ENCODE measurements at regions not wholly inside any gene's neighbourhood (a gene's known extent, or its start where the extent isn't known, plus 50 kb on each side); places are given as distances from the start of the nearest gene placed in this dataset.
"Not testable (repeated sequence)": the region's sequence is repeated elsewhere in the genome, so short reads cannot be mapped to it uniquely, and the experiment has no call there.

GRCh38 chr2:215866606-215867005, 146.7 kb downstream of the MREG start:
- Histone ChIP-seq H3K27ac (ENCODE audit: low read depth, low read length) (no peak overlapping the region), H3K4me3 (ENCODE audit: low read depth in 1 of 5, low read length in 5 of 5) (no peak overlapping the region), H3K4me1 (ENCODE audit: control insufficient read depth in 5 of 5, insufficient read depth in 5 of 5, low read length in 5 of 5) (peaks cover 0 to 3% (median 0%) of the 10 kb centered on the region in 5 donors), H3K9ac (ENCODE audit: low read length in 5 of 5) (no peak overlapping the region), H3K9me3 (ENCODE audit: control insufficient read depth in 5 of 5, low read length in 5 of 5) (no peaks in the 10 kb centered on the region), H3K36me3 (ENCODE audit: control insufficient read depth in 5 of 5, insufficient read depth in 5 of 5, low read length in 5 of 5) (no peaks in the 10 kb centered on the region), H3K27me3 (ENCODE audit: control insufficient read depth in 5 of 5, insufficient read depth in 4 of 5, low read length in 5 of 5) (no peaks in the 10 kb centered on the region)

GRCh38 chr2:215863687-215864086, 149.7 kb downstream of the MREG start:
- Histone ChIP-seq H3K27me3 (ENCODE audit: control insufficient read depth in 5 of 5, insufficient read depth in 4 of 5, low read length in 5 of 5) (no peaks in the 10 kb centered on the region), H3K4me3 (ENCODE audit: low read depth in 1 of 5, low read length in 5 of 5) (no peak overlapping the region), H3K36me3 (ENCODE audit: control insufficient read depth in 5 of 5, insufficient read depth in 5 of 5, low read length in 5 of 5) (no peaks in the 10 kb centered on the region), H3K9ac (ENCODE audit: low read length in 5 of 5) (no peak overlapping the region), H3K4me1 (ENCODE audit: control insufficient read depth in 5 of 5, insufficient read depth in 5 of 5, low read length in 5 of 5) (peaks cover 0 to 3% (median 0%) of the 10 kb centered on the region in 5 donors), H3K9me3 (ENCODE audit: control insufficient read depth in 5 of 5, low read length in 5 of 5) (no peaks in the 10 kb centered on the region), H3K27ac (ENCODE audit: low read depth, low read length) (no peak overlapping the region)

DNA sequence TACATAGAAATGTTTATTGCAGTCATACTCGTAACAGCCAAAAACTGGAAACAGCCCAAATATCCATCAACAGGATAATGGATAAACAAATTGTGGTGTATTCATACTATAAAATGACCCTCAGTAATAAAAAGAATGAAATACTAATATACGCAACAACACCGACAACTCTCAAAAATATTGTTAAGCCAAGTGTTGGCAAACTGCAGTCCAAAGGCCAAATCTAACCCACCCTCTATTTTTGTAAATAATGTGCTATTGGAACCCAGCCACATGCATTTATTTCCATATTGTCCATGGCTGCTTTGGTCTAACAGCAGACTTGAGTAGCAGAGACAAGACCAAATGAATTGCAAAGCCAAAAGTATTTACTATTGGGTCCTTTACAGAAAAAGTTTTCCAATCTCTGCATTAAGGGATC, 151.0 kb downstream of the MREG start:
- no peak overlapping the region for H3K4me3 ChIP-seq (ENCODE audit: low read depth in 1 of 5, low read length in 5 of 5)
- peaks cover 0 to 2% (median 0%) of the 10 kb centered on the region in 5 donors for H3K4me1 ChIP-seq (ENCODE audit: control insufficient read depth in 5 of 5, insufficient read depth in 5 of 5, low read length in 5 of 5)
- no peaks in the 10 kb centered on the region for H3K9me3 ChIP-seq (ENCODE audit: control insufficient read depth in 5 of 5, low read length in 5 of 5)
- H3K27ac ChIP-seq (ENCODE audit: low read depth, low read length) = no peak overlapping the region
- no peak overlapping the region for H3K9ac ChIP-seq (ENCODE audit: low read length in 5 of 5)
- no peaks in the 10 kb centered on the region for H3K36me3 ChIP-seq (ENCODE audit: control insufficient read depth in 5 of 5, insufficient read depth in 5 of 5, low read length in 5 of 5)
- no peaks in the 10 kb centered on the region for H3K27me3 ChIP-seq (ENCODE audit: control insufficient read depth in 5 of 5, insufficient read depth in 4 of 5, low read length in 5 of 5)

GRCh38 chr2:215861607-215862350, 151.6 kb downstream of the MREG start:
- H3K27me3 ChIP-seq (ENCODE audit: control insufficient read depth in 5 of 5, insufficient read depth in 4 of 5, low read length in 5 of 5) = no peaks in the 10 kb centered on the region
- H3K27ac ChIP-seq (ENCODE audit: low read depth, low read length) = no peak overlapping the region
- H3K9me3 ChIP-seq (ENCODE audit: control insufficient read depth in 5 of 5, low read length in 5 of 5) = no peaks in the 10 kb centered on the region
- H3K36me3 ChIP-seq (ENCODE audit: control insufficient read depth in 5 of 5, insufficient read depth in 5 of 5, low read length in 5 of 5) = no peaks in the 10 kb centered on the region
- no peak overlapping the region for H3K9ac ChIP-seq (ENCODE audit: low read length in 5 of 5)
- no peaks in the 10 kb centered on the region for H3K4me1 ChIP-seq (ENCODE audit: control insufficient read depth in 5 of 5, insufficient read depth in 5 of 5, low read length in 5 of 5)
- no peak overlapping the region for H3K4me3 ChIP-seq (ENCODE audit: low read depth in 1 of 5, low read length in 5 of 5)

DNA sequence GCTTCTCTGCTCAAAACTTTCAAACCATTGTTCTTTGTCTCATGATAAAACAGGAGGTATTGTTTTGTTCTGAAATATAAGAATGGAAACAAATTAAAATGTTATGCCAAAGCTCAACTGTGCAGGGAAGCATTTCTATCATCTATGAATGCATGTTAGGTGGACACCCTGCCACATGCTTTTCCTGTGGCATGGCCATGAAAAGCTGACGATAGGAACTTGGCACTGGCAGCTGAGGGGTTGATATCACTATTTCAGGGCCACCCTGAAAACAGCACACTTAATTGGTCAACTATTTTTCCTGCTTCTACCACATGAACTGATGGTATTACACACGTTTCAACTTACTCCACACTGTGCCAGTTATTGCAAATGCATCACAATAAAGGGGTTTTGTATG, 157.3 kb downstream of the MREG start:
- no peak overlapping the region for H3K27ac ChIP-seq (ENCODE audit: low read depth, low read length)
- H3K36me3 ChIP-seq (ENCODE audit: control insufficient read depth in 5 of 5, insufficient read depth in 5 of 5, low read length in 5 of 5) = no peaks in the 10 kb centered on the region
- peaks cover 0 to 12% (median 0%) of the 10 kb centered on the region in 5 donors for H3K9me3 ChIP-seq (ENCODE audit: control insufficient read depth in 5 of 5, low read length in 5 of 5)
- H3K27me3 ChIP-seq (ENCODE audit: control insufficient read depth in 5 of 5, insufficient read depth in 4 of 5, low read length in 5 of 5) = no peaks in the 10 kb centered on the region
- H3K9ac ChIP-seq (ENCODE audit: low read length in 5 of 5) = no peak overlapping the region
- H3K4me3 ChIP-seq (ENCODE audit: low read depth in 1 of 5, low read length in 5 of 5) = no peak overlapping the region
- peaks cover 0 to 5% (median 0%) of the 10 kb centered on the region in 5 donors for H3K4me1 ChIP-seq (ENCODE audit: control insufficient read depth in 5 of 5, insufficient read depth in 5 of 5, low read length in 5 of 5)

GRCh38 chr2:215855308-215855707, 158.0 kb downstream of the MREG start:
- H3K4me1 ChIP-seq (ENCODE audit: control insufficient read depth in 5 of 5, insufficient read depth in 5 of 5, low read length in 5 of 5); H3K27me3 ChIP-seq (ENCODE audit: control insufficient read depth in 5 of 5, insufficient read depth in 4 of 5, low read length in 5 of 5); H3K4me3 ChIP-seq (ENCODE audit: low read depth in 1 of 5, low read length in 5 of 5); H3K36me3 ChIP-seq (ENCODE audit: control insufficient read depth in 5 of 5, insufficient read depth in 5 of 5, low read length in 5 of 5); H3K27ac ChIP-seq (ENCODE audit: low read depth, low read length); H3K9ac ChIP-seq (ENCODE audit: low read length in 5 of 5): not testable (repeated sequence)
- H3K9me3 ChIP-seq (ENCODE audit: control insufficient read depth in 5 of 5, low read length in 5 of 5) = peaks cover 0 to 12% (median 0%) of the 10 kb centered on the region in 5 donors

DNA sequence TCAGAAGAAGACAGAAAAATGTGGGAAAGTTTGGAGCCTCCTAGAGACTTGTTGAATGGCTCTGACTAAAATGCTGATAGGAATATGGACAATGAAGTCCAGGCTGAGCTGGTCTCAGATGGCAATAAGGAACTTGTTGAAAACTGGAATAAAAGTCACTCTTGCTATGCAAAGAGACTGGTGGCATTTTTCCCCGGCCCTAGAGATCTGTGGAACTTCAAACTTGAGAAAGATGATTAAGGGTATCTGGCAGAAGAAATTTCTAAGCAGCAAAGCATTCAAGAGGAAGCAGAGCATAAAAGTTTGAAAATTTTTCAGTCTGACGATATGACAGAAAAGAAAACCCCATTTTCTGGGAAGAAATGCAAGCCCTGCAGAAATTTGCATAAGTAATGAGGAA, 159.3 kb downstream of the MREG start:
- H3K9ac ChIP-seq (ENCODE audit: low read length in 5 of 5) = no peak overlapping the region
- no peaks in the 10 kb centered on the region for H3K27me3 ChIP-seq (ENCODE audit: control insufficient read depth in 5 of 5, insufficient read depth in 4 of 5, low read length in 5 of 5)
- H3K27ac ChIP-seq (ENCODE audit: low read depth, low read length) = no peak overlapping the region
- no peaks in the 10 kb centered on the region for H3K36me3 ChIP-seq (ENCODE audit: control insufficient read depth in 5 of 5, insufficient read depth in 5 of 5, low read length in 5 of 5)
- peaks cover 0 to 5% (median 3%) of the 10 kb centered on the region in 5 donors for H3K4me1 ChIP-seq (ENCODE audit: control insufficient read depth in 5 of 5, insufficient read depth in 5 of 5, low read length in 5 of 5)
- H3K4me3 ChIP-seq (ENCODE audit: low read depth in 1 of 5, low read length in 5 of 5) = no peak overlapping the region
- H3K9me3 ChIP-seq (ENCODE audit: control insufficient read depth in 5 of 5, low read length in 5 of 5) = peaks cover 0 to 12% (median 0%) of the 10 kb centered on the region in 5 donors

GRCh38 chr2:215851696-215852095, 161.7 kb downstream of the MREG start:
- Histone ChIP-seq H3K9ac (ENCODE audit: low read length in 5 of 5) (no peak overlapping the region), H3K4me3 (ENCODE audit: low read depth in 1 of 5, low read length in 5 of 5) (no peak overlapping the region), H3K9me3 (ENCODE audit: control insufficient read depth in 5 of 5, low read length in 5 of 5) (peaks cover 0 to 12% (median 0%) of the 10 kb centered on the region in 5 donors)

DNA sequence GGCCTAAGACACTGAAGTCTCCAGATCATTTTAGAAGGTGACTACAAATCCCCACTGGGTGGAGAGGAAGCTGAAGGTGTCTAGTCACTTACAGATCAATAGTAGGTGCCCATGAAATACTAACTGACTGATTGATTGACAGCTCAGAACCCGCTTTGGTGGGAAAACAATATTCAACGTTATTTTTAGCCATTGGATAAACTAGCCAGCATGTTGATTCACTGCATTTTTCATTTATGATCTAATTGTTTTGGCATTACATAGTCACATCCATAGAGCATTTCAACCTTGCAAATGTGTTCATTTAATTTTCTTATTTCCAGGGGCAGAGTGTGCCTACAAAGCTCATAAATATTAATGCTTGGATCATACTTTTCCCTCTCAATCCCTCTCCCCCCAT, 162.3 kb downstream of the MREG start:
- no peaks in the 10 kb centered on the region for H3K36me3 ChIP-seq (ENCODE audit: control insufficient read depth in 5 of 5, insufficient read depth in 5 of 5, low read length in 5 of 5)
- peaks cover 0 to 5% (median 3%) of the 10 kb centered on the region in 5 donors for H3K4me1 ChIP-seq (ENCODE audit: control insufficient read depth in 5 of 5, insufficient read depth in 5 of 5, low read length in 5 of 5)
- H3K4me3 ChIP-seq (ENCODE audit: low read depth in 1 of 5, low read length in 5 of 5) = no peak overlapping the region
- H3K27ac ChIP-seq (ENCODE audit: low read depth, low read length) = no peak overlapping the region
- H3K9ac ChIP-seq (ENCODE audit: low read length in 5 of 5) = no peak overlapping the region
- H3K27me3 ChIP-seq (ENCODE audit: control insufficient read depth in 5 of 5, insufficient read depth in 4 of 5, low read length in 5 of 5) = no peaks in the 10 kb centered on the region
- H3K9me3 ChIP-seq (ENCODE audit: control insufficient read depth in 5 of 5, low read length in 5 of 5) = peaks cover 0 to 12% (median 0%) of the 10 kb centered on the region in 5 donors

More at GRCh38 chr2:215851696-215852095, 161.7 kb downstream of the MREG start:
- H3K4me1 ChIP-seq (ENCODE audit: control insufficient read depth in 5 of 5, insufficient read depth in 5 of 5, low read length in 5 of 5) = peaks cover 0 to 5% (median 3%) of the 10 kb centered on the region in 5 donors
- no peaks in the 10 kb centered on the region for H3K36me3 ChIP-seq (ENCODE audit: control insufficient read depth in 5 of 5, insufficient read depth in 5 of 5, low read length in 5 of 5)
- H3K27ac ChIP-seq (ENCODE audit: low read depth, low read length) = no peak overlapping the region
- H3K27me3 ChIP-seq (ENCODE audit: control insufficient read depth in 5 of 5, insufficient read depth in 4 of 5, low read length in 5 of 5) = no peaks in the 10 kb centered on the region

GRCh38 chr2:215850380-215850779, 163.0 kb downstream of the MREG start:
- Histone ChIP-seq H3K27ac (ENCODE audit: low read depth, low read length) (no peak overlapping the region), H3K36me3 (ENCODE audit: control insufficient read depth in 5 of 5, insufficient read depth in 5 of 5, low read length in 5 of 5) (no peaks in the 10 kb centered on the region), H3K9me3 (ENCODE audit: control insufficient read depth in 5 of 5, low read length in 5 of 5) (peaks cover 0 to 12% (median 0%) of the 10 kb centered on the region in 5 donors), H3K27me3 (ENCODE audit: control insufficient read depth in 5 of 5, insufficient read depth in 4 of 5, low read length in 5 of 5) (no peaks in the 10 kb centered on the region), H3K4me1 (ENCODE audit: control insufficient read depth in 5 of 5, insufficient read depth in 5 of 5, low read length in 5 of 5) (peaks cover 0 to 5% (median 3%) of the 10 kb centered on the region in 5 donors), H3K4me3 (ENCODE audit: low read depth in 1 of 5, low read length in 5 of 5) (no peak overlapping the region), H3K9ac (ENCODE audit: low read length in 5 of 5) (no peak overlapping the region)
